MCF 10A (cell line): ENCODE measurements at regions not wholly inside any gene's neighbourhood (a gene's known extent, or its start where the extent isn't known, plus 50 kb on each side); places are given as distances from the start of the nearest gene placed in this dataset.

Experiments
- BruUV-seq: library from RNA; stranded (reverse); fragments of 400-500 nt; replicated peaks from 2 replicates; lab custom pipeline; 2021; lab: Mats Ljungman, UMichigan
- CTCF ChIA-PET: fragments of 300-600 bp; sonication (Branson Sonifier 250); formaldehyde crosslinking; extraction: SDS; loops from one replicate; lab custom pipeline; 2021; ENCODE audit warnings: antibody characterized with exemption, inconsistent platforms; lab: Yijun Ruan, JAX
- POLR2A ChIA-PET: fragments of 300-600, 350-650 bp; sonication (Branson Sonifier 250); formaldehyde crosslinking; extraction: SDS; loops from one replicate; lab custom pipeline; 2020; ENCODE audit warnings: antibody characterized with exemption, inconsistent platforms; lab: Yijun Ruan, JAX
- DNase-seq: peaks from one replicate; pipeline ENCODE4 v3.0.0-alpha.2; 2018; ENCODE audit not compliant: unreplicated experiment
- H3K27ac Mint-ChIP-seq: one replicate; pipeline ENCODE4 v1.8.0; 2022; ENCODE audit warnings: mild to moderate bottlenecking, low read depth, mixed read lengths; ENCODE audit not compliant: unreplicated experiment
- H3K27me3 Mint-ChIP-seq: one replicate; pipeline ENCODE4 v1.8.0; 2022; ENCODE audit warnings: mixed read lengths; ENCODE audit not compliant: insufficient read depth, unreplicated experiment
- H3K36me3 Mint-ChIP-seq: one replicate; pipeline ENCODE4 v1.8.0; 2022; ENCODE audit warnings: mild to moderate bottlenecking, moderate library complexity, mixed read lengths; ENCODE audit not compliant: insufficient read depth, unreplicated experiment
- H3K4me1 Mint-ChIP-seq: one replicate; pipeline ENCODE4 v1.8.0; 2022; ENCODE audit warnings: mixed read lengths; ENCODE audit not compliant: insufficient read depth, unreplicated experiment
- H3K4me3 Mint-ChIP-seq: one replicate; pipeline ENCODE4 v1.8.0; 2022; ENCODE audit warnings: mild to moderate bottlenecking, moderate library complexity, mixed read lengths; ENCODE audit not compliant: unreplicated experiment
- H3K9me3 Mint-ChIP-seq: one replicate; pipeline ENCODE4 v1.8.0; 2022; ENCODE audit warnings: mixed read lengths; ENCODE audit not compliant: unreplicated experiment
- CTCF ChIP-seq: fragments of 200-600 bp; IDR thresholded peaks from one replicate; pipeline ENCODE4 v1.8.0; 2022; ENCODE audit warnings: antibody characterized with exemption, mild to moderate bottlenecking; ENCODE audit not compliant: unreplicated experiment
- intact Hi-C: fragments of 100-400 bp; cut with micrococcal nuclease; formaldehyde crosslinking; loops from 2 replicates; pipeline ENCODE4 v1.14.1; 2022

- Mint-ChIP-seq H3K27ac (no peak overlapping the region), H3K9me3 (peaks cover 9% of the 10 kb centered on the region), H3K4me3 (no peak overlapping the region), H3K36me3 (no peaks in the 10 kb centered on the region), H3K27me3 (no peaks in the 10 kb centered on the region), H3K4me1 (no peaks in the 10 kb centered on the region)
- ChIA-PET POLR2A (no interaction called here), CTCF (no interaction called here)
- intact Hi-C loops, result no loop called here
- no TSS peak for BruUV-seq
- no peak for DNase-seq
- no peak for TF ChIP-seq CTCF
Observed at GRCh38 chr14:40248671-40249070, 816.4 kb upstream of the FBXO33 start.

- peaks cover 10% of the 10 kb centered on the region for H3K9me3 Mint-ChIP-seq
- H3K27ac Mint-ChIP-seq, result no peak overlapping the region
- no TSS peak for BruUV-seq
- H3K4me3 Mint-ChIP-seq, result no peak overlapping the region
- H3K36me3 Mint-ChIP-seq, result peaks cover 6% of the 10 kb centered on the region
- ChIA-PET CTCF (interaction anchor here (0.5 to 0.6 kb wide), 2 partner anchors 14 to 214 kb away, joined by 3 read pairs; no protein-coding TSS in a partner anchor), POLR2A (interaction anchor here (0.6 to 0.9 kb wide), 3 partner anchors 27 to 336 kb away, joined by 3 to 4 read pairs (median 3); no protein-coding TSS in a partner anchor)
- no peaks in the 10 kb centered on the region for H3K27me3 Mint-ChIP-seq
- peak; percentile 18 for DNase-seq
- no peak for TF ChIP-seq CTCF
- intact Hi-C loops, result no loop called here
- no peaks in the 10 kb centered on the region for H3K4me1 Mint-ChIP-seq
Observed at GRCh38 chr14:40240245-40240859, 808.1 kb upstream of the FBXO33 start.

- TF ChIP-seq CTCF, result no peak
- Mint-ChIP-seq H3K4me3 (no peak overlapping the region), H3K27ac (no peak overlapping the region), H3K9me3 (peaks cover 27% of the 10 kb centered on the region), H3K4me1 (no peaks in the 10 kb centered on the region), H3K36me3 (peaks cover 6% of the 10 kb centered on the region), H3K27me3 (no peaks in the 10 kb centered on the region)
- ChIA-PET CTCF (interaction anchor here (0.7 kb wide), 1 partner anchor 14 kb away, joined by 3 read pairs; no protein-coding TSS in a partner anchor), POLR2A (no interaction called here)
- intact Hi-C loops, result no loop called here
- no peak for DNase-seq
- BruUV-seq, result no TSS peak
Observed at GRCh38 chr14:40232302-40232701, 800.1 kb upstream of the FBXO33 start.

GRCh38 chr14:40229676-40230075, 797.4 kb upstream of the FBXO33 start:
- H3K4me1 Mint-ChIP-seq, result no peaks in the 10 kb centered on the region
- peaks cover 10% of the 10 kb centered on the region for H3K9me3 Mint-ChIP-seq
- CTCF ChIA-PET, result interaction anchor here (1.5 kb wide), 1 partner anchor 11 kb away, joined by 3 read pairs; no protein-coding TSS in a partner anchor
- H3K36me3 Mint-ChIP-seq, result no peaks in the 10 kb centered on the region
- intact Hi-C loops, result no loop called here
- POLR2A ChIA-PET, result interaction anchor here (0.6 to 0.9 kb wide), 2 partner anchors 165 to 667 kb away, joined by 3 read pairs; no protein-coding TSS in a partner anchor
- DNase-seq, result no peak
- H3K27ac Mint-ChIP-seq, result no peak overlapping the region
- no TSS peak for BruUV-seq
- H3K4me3 Mint-ChIP-seq, result no peak overlapping the region
- no peaks in the 10 kb centered on the region for H3K27me3 Mint-ChIP-seq
- no peak for TF ChIP-seq CTCF
